Fibroblast of mammary gland (primary cell): ENCODE measurements at regions not wholly inside any gene's neighbourhood (a gene's known extent, or its start where the extent isn't known, plus 50 kb on each side); places are given as distances from the start of the nearest gene placed in this dataset.
"Not testable (repeated sequence)": the region's sequence is repeated elsewhere in the genome, so short reads cannot be mapped to it uniquely, and the experiment has no call there.

Experiments used
- DNase-seq: peaks from one replicate; pipeline ENCODE4 v3.0.0-alpha.2; 2010; ENCODE audit warnings: low read depth
- H3K4me3 ChIP-seq: 2 replicates; pipeline ENCODE4 v1.5.1; 2011; ENCODE audit warnings: low read depth, mild to moderate bottlenecking, low read length, moderate library complexity; ENCODE audit not compliant: control insufficient read depth
- TF ChIP-seq, protein P1 (sequence below): conservative IDR thresholded peaks from 2 replicates; pipeline ENCODE4 v1.5.1; 2011; ENCODE audit warnings: low read depth, low read length, inconsistent platforms; ENCODE audit not compliant: control insufficient read depth, insufficient read depth

DNA sequence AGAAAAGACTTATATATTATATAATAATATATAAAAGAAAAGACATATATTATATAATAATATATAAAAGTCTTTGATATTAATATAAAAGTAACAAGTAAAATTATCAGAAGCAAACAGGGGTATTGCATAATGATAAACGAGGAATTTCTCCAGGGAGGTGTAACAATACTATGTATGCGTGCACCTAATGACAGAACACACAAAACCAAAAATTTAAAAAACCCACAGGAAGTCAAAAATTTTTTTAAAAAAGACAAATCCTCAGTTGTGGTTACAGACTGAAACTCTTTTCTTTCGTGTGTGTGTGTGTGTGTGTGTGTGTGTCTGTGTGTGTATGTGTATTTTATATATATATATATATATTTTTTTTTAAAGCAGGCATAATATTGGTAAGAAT is 279.2 kb upstream of the DPP6 start:
- DNase-seq = no peak
- H3K4me3 ChIP-seq = no peak overlapping the region
- TF ChIP-seq, protein P1, sequence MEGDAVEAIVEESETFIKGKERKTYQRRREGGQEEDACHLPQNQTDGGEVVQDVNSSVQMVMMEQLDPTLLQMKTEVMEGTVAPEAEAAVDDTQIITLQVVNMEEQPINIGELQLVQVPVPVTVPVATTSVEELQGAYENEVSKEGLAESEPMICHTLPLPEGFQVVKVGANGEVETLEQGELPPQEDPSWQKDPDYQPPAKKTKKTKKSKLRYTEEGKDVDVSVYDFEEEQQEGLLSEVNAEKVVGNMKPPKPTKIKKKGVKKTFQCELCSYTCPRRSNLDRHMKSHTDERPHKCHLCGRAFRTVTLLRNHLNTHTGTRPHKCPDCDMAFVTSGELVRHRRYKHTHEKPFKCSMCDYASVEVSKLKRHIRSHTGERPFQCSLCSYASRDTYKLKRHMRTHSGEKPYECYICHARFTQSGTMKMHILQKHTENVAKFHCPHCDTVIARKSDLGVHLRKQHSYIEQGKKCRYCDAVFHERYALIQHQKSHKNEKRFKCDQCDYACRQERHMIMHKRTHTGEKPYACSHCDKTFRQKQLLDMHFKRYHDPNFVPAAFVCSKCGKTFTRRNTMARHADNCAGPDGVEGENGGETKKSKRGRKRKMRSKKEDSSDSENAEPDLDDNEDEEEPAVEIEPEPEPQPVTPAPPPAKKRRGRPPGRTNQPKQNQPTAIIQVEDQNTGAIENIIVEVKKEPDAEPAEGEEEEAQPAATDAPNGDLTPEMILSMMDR = no peak

DNA sequence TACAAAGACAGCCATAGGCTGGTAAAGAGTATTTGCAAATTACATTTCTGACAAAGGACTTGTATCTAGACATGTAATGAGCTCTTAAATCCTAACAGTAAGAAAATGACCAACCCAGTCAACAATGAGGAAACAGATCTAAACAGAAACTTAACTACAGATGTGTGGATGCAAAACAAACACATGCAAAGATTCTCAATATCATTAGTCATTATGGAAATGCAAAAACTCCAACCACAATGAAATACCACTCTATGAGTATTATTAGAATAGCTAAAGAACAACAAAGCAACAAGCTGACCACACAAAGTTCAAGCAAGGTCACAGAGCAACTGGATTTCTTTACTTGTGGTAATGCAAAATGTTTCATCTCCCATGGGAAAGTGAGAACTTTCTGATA is 275.3 kb upstream of the DPP6 start:
- DNase-seq = peak; percentile 17
- H3K4me3 ChIP-seq = not testable (repeated sequence)

GRCh38 chr7:153797363-153797762 is 254.8 kb upstream of the DPP6 start:
- DNase-seq, H3K4me3 ChIP-seq: not testable (repeated sequence)

GRCh38 chr7:153808117-153808516 is 244.1 kb upstream of the DPP6 start:
- no peak overlapping the region for H3K4me3 ChIP-seq
- TF ChIP-seq, protein P1 = no peak
- DNase-seq = no peak

- TF ChIP-seq, protein P1 = no peak
- no peak for DNase-seq
- H3K4me3 ChIP-seq = no peak overlapping the region
Observed at GRCh38 chr7:153829525-153829924, 222.7 kb upstream of the DPP6 start.

DNA sequence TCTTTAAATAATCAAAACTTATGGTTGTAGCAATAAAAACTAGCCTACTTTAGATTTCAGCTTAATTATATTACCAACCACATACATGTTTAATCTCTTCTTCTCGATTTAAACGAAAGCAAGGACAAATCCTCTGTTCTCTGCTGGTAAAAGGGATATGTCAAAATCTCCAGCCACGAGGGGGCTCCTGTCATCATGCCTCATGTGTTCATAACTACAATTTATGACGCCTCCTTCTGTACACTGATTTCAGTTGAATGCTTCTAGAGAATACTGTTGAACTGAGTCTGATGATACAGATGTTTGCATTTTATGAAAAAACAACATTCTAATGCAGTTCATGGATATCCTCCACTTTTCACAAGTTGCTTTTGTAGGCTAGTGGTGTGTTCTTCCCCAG is 220.0 kb upstream of the DPP6 start:
- TF ChIP-seq, protein P1 = no peak
- no peak for DNase-seq
- H3K4me3 ChIP-seq = no peak overlapping the region

GRCh38 chr7:153835103-153835502 is 217.1 kb upstream of the DPP6 start:
- no peak overlapping the region for H3K4me3 ChIP-seq
- DNase-seq = no peak
- TF ChIP-seq, protein P1 = no peak

- DNase-seq = no peak
- TF ChIP-seq, protein P1 = no peak
- no peak overlapping the region for H3K4me3 ChIP-seq
Observed at GRCh38 chr7:153835712-153836265, 216.4 kb upstream of the DPP6 start.
